IMR-90 (cell line): ENCODE measurements at regions not wholly inside any gene's neighbourhood (a gene's known extent, or its start where the extent isn't known, plus 50 kb on each side); places are given as distances from the start of the nearest gene placed in this dataset.

Source experiments
- ATAC-seq: fragments of 200-7000 bp; cut with Tn5 transposase; 2 replicates; pipeline ENCODE4 v1.9.1; 2020; ENCODE audit warnings: low read depth, mild to moderate bottlenecking, moderate library complexity
- BruUV-seq: library from RNA; stranded (reverse); fragments of 400-500 nt; replicated peaks from 2 replicates; lab custom pipeline; 2021; lab: Mats Ljungman, UMichigan
- CTCF ChIA-PET: fragments of 300-600 bp; formaldehyde crosslinking; extraction: SDS; loops from one replicate; lab custom pipeline; 2021; ENCODE audit warnings: antibody characterized with exemption; lab: Yijun Ruan, JAX
- POLR2A ChIA-PET: fragments of 300-600 bp; sonication (Branson Sonifier 250); formaldehyde crosslinking; loops from one replicate; lab custom pipeline; 2022; ENCODE audit warnings: antibody characterized with exemption; ENCODE audit not compliant: unreplicated experiment; lab: Charles Lee
- DNase-seq: peaks from one replicate; pipeline ENCODE4 v3.0.0; 2013
- H2AFZ ChIP-seq: replicated peaks from 2 replicates; pipeline ENCODE3; 2013; ENCODE audit warnings: low read length, mild to moderate bottlenecking; ENCODE audit not compliant: poor library complexity
- H2AK5ac ChIP-seq: 2 replicates; pipeline ENCODE4 v1.6.1; 2013; ENCODE audit warnings: low read depth, low read length, inconsistent platforms
- H2AK9ac ChIP-seq: replicated peaks from 2 replicates; pipeline ENCODE3; 2013; ENCODE audit warnings: mild to moderate bottlenecking, low read depth, low read length, moderate library complexity; ENCODE audit not compliant: poor library complexity
- H2BK120ac ChIP-seq: 2 replicates; pipeline ENCODE4 v1.6.1; 2013; ENCODE audit warnings: low read depth, low read length, inconsistent platforms
- H2BK15ac ChIP-seq: 3 replicates; pipeline ENCODE4 v1.6.1; 2013; ENCODE audit warnings: low read depth, low read length, inconsistent platforms
- H2BK20ac ChIP-seq: 2 replicates; pipeline ENCODE4 v1.6.1; 2013; ENCODE audit warnings: low read depth, mild to moderate bottlenecking, inconsistent platforms, low read length, moderate library complexity
- H2BK5ac ChIP-seq: 2 replicates; pipeline ENCODE4 v1.6.1; 2013; ENCODE audit warnings: mild to moderate bottlenecking, low read depth, low read length, inconsistent platforms; ENCODE audit not compliant: poor library complexity, severe bottlenecking
- H3K14ac ChIP-seq: replicated peaks from 2 replicates; pipeline ENCODE4 v1.6.1; 2013; ENCODE audit warnings: low read depth, low read length, inconsistent platforms
- H3K18ac ChIP-seq: 2 replicates; pipeline ENCODE4 v1.6.1; 2013; ENCODE audit warnings: low read depth, low read length, control low read depth
- H3K23ac ChIP-seq: 2 replicates; pipeline ENCODE4 v1.6.1; 2013; ENCODE audit warnings: low read depth, low read length, inconsistent platforms
- H3K27ac ChIP-seq: 2 replicates; pipeline ENCODE4 v1.5.1; 2013; ENCODE audit warnings: mild to moderate bottlenecking, control low read depth, low read length; ENCODE audit not compliant: insufficient read depth
- H3K27me3 ChIP-seq: 2 replicates; pipeline ENCODE4 v1.6.1; 2013; ENCODE audit warnings: low read length; ENCODE audit not compliant: control insufficient read depth, insufficient read depth
- H3K36me3 ChIP-seq: 2 replicates; pipeline ENCODE4 v1.6.1; 2013; ENCODE audit warnings: low read length, mixed read lengths; ENCODE audit not compliant: control insufficient read depth, insufficient read depth
- H3K4ac ChIP-seq: 2 replicates; pipeline ENCODE4 v1.6.1; 2013; ENCODE audit warnings: low read depth, low read length, inconsistent platforms
- H3K4me1 ChIP-seq: 2 replicates; pipeline ENCODE4 v1.6.1; 2013; ENCODE audit warnings: low read length, mixed read lengths; ENCODE audit not compliant: control insufficient read depth, insufficient read depth
- H3K4me2 ChIP-seq: 2 replicates; pipeline ENCODE4 v1.6.1; 2013; ENCODE audit warnings: low read depth, mild to moderate bottlenecking, control low read depth, low read length, moderate library complexity
- H3K4me3 ChIP-seq: 2 replicates; pipeline ENCODE4 v1.5.1; 2013; ENCODE audit warnings: low read depth, mild to moderate bottlenecking, control low read depth, low read length, moderate library complexity; ENCODE audit not compliant: insufficient read depth
- H3K56ac ChIP-seq: 2 replicates; pipeline ENCODE4 v1.6.1; 2013; ENCODE audit warnings: low read length, inconsistent platforms; ENCODE audit not compliant: insufficient read depth; ENCODE audit errors: extremely low read depth
- H3K79me1 ChIP-seq, 2 experiments: 2 replicates each; pipeline ENCODE4 v1.6.1; 2013; ENCODE audit warnings: low read length in 2 of 2, inconsistent platforms in 1 of 2, low read depth in 1 of 2
- H3K9ac ChIP-seq: 2 replicates; pipeline ENCODE4 v1.6.1; 2013; ENCODE audit warnings: low read depth, low read length, control low read depth
- H3K9me1 ChIP-seq: 2 replicates; pipeline ENCODE4 v1.6.1; 2013; ENCODE audit warnings: low read length, inconsistent platforms; ENCODE audit not compliant: insufficient read depth
- H3K9me3 ChIP-seq: 2 replicates; pipeline ENCODE4 v1.6.1; 2013; ENCODE audit warnings: low read length; ENCODE audit not compliant: control insufficient read depth, insufficient read depth
- H4K20me1 ChIP-seq: 2 replicates; pipeline ENCODE4 v1.6.1; 2013; ENCODE audit warnings: low read length, inconsistent platforms; ENCODE audit not compliant: insufficient read depth
- H4K5ac ChIP-seq: 2 replicates; pipeline ENCODE4 v1.6.1; 2013; ENCODE audit warnings: mild to moderate bottlenecking, low read depth, low read length, control low read depth
- H4K8ac ChIP-seq, 2 experiments: 2 replicates each; pipeline ENCODE4 v1.6.1; 2013; ENCODE audit warnings: low read depth in 2 of 2, low read length in 2 of 2, control low read depth in 1 of 2, inconsistent platforms in 1 of 2
- H4K91ac ChIP-seq: 2 replicates; pipeline ENCODE4 v1.6.1; 2013; ENCODE audit warnings: low read depth, low read length, inconsistent platforms; ENCODE audit not compliant: insufficient read depth
- CEBPB ChIP-seq: IDR thresholded peaks from 2 replicates; pipeline ENCODE4 v1.6.1; 2012; ENCODE audit warnings: low read depth, low read length, improper control_type of control experiment
- CHD1 ChIP-seq: IDR thresholded peaks from 2 replicates; pipeline ENCODE4 v1.6.1; 2012; ENCODE audit warnings: low read depth, low read length, improper control_type of control experiment
- FOS ChIP-seq: fragments of 150-350 bp; IDR thresholded peaks from 2 replicates; pipeline ENCODE4 v1.6.1; 2016; ENCODE audit warnings: low read depth, low read length
- MAFK ChIP-seq: IDR thresholded peaks from 2 replicates; pipeline ENCODE4 v1.6.1; 2012; ENCODE audit warnings: low read depth, low read length, improper control_type of control experiment
- NFE2L2 ChIP-seq: fragments of 150-350 bp; IDR thresholded peaks from 2 replicates; pipeline ENCODE4 v1.6.1; 2016; ENCODE audit warnings: low read depth, mild to moderate bottlenecking, low read length
- POLR2A ChIP-seq: IDR thresholded peaks from 2 replicates; pipeline ENCODE4 v1.6.1; 2012; ENCODE audit warnings: mild to moderate bottlenecking, low read depth, low read length
- RAD21 ChIP-seq: IDR thresholded peaks from 2 replicates; pipeline ENCODE4 v1.6.1; 2012; ENCODE audit warnings: low read length, improper control_type of control experiment
- RCOR1 ChIP-seq: IDR thresholded peaks from 2 replicates; pipeline ENCODE4 v1.6.1; 2012; ENCODE audit warnings: mild to moderate bottlenecking, low read length, improper control_type of control experiment; ENCODE audit not compliant: insufficient replicate concordance
- WGBS, 2 experiments: methylation state at CpG; one replicate each; pipeline versions ENCODE4 v1.1.5 to v1.1.7; 2013; ENCODE audit warnings: missing lambda C conversion rate in 2 of 2; ENCODE audit not compliant: insufficient read length in 1 of 2; ENCODE audit errors: extremely low coverage in 2 of 2; 5-methylcytosine and 5-hydroxymethylcytosine counted together
- dilution Hi-C: fragments of 300-500 bp; cut with HindIII; formaldehyde crosslinking; loops from one replicate; pipeline ENCODE4 v1.14.3; 2018; ENCODE audit warnings: low sequenced_read_pairs; ENCODE audit not compliant: unreplicated experiment
- in situ Hi-C: fragments of 300-500 bp; cut with MboI; formaldehyde crosslinking; loops from 3 replicates; pipeline ENCODE4 v1.14.3; 2019; ENCODE audit warnings: low sequenced_read_pairs, inconsistent platforms, mixed read lengths
- intact Hi-C: fragments of 100-400 bp; cut with micrococcal nuclease; formaldehyde crosslinking; loops from 2 replicates; pipeline ENCODE4 v1.10.0; 2022
- TF ChIP-seq, protein P1 (sequence below): fragments of 150-350 bp; IDR thresholded peaks from 2 replicates; pipeline ENCODE4 v1.6.1; 2017; ENCODE audit warnings: mild to moderate bottlenecking, antibody characterized with exemption, low read length, low read depth

DNA sequence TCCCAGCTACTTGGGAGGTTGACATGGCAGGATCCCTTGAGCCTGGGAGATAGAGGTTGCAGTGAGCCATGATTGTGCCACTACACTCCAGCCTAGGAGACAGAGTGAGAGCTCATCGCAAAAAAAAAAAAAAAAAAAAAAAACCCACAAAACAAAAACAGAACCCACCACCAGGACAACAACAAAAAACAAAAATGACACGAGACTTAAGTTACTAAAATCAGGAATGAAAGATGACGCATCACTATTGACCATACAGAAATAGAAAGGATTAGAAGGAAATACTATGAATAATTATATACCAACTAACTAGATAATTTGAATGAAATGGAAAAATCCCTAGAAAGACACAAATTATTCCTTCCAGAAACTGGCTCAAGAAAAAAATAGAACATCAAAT is 432.4 kb upstream of the PMFBP1 start:
- POLR2A ChIA-PET = no interaction called here
- Histone ChIP-seq H3K9ac (no peak overlapping the region), H3K9me1 (no peaks in the 10 kb centered on the region), H4K20me1 (no peaks in the 10 kb centered on the region), H3K9me3 (no peaks in the 10 kb centered on the region), H3K14ac (no peak overlapping the region), H2BK120ac (no peak overlapping the region), H3K56ac (no peak overlapping the region), H4K8ac (no peak overlapping the region), H3K36me3 (no peaks in the 10 kb centered on the region), H2AK9ac (no peak overlapping the region), H3K79me1 (no peaks in the 10 kb centered on the region; a peak in 1 of 4 replicates), H3K4me2 (no peak overlapping the region), H2BK15ac (no peak overlapping the region), H3K27me3 (no peaks in the 10 kb centered on the region), H4K91ac (no peak overlapping the region), H2AK5ac (no peak overlapping the region), H3K27ac (no peak overlapping the region), H3K4me1 (no peaks in the 10 kb centered on the region), H3K4me3 (no peak overlapping the region), H3K23ac (no peak overlapping the region), H2BK20ac (no peak overlapping the region), H2BK5ac (no peak overlapping the region), H3K4ac (no peak overlapping the region), H2AFZ (no peak overlapping the region), H4K5ac (no peak overlapping the region), H3K18ac (no peak overlapping the region)
- CTCF ChIA-PET = interaction anchor here (0.6 kb wide), 2 partner anchors 363 to 1316 kb away, joined by 3 to 5 read pairs; no protein-coding TSS in a partner anchor
- WGBS, 2 experiments = no CpG with 5 or more reads among the region's 3 CpGs
- TF ChIP-seq NFE2L2 (no peak), RCOR1 (no peak), CHD1 (no peak), CEBPB (no peak), POLR2A (no peak), RAD21 (no peak), FOS (no peak), MAFK (no peak)
- TF ChIP-seq, protein P1, sequence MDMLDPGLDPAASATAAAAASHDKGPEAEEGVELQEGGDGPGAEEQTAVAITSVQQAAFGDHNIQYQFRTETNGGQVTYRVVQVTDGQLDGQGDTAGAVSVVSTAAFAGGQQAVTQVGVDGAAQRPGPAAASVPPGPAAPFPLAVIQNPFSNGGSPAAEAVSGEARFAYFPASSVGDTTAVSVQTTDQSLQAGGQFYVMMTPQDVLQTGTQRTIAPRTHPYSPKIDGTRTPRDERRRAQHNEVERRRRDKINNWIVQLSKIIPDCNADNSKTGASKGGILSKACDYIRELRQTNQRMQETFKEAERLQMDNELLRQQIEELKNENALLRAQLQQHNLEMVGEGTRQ = no peak
- no TSS peak for BruUV-seq
- dilution Hi-C loops = no loop called here
- ATAC-seq = no peak
- intact Hi-C loops = no loop called here
- in situ Hi-C loops = no loop called here
- DNase-seq = no peak
